Glutamatergic neuron (in vitro differentiated cells): ENCODE measurements at regions not wholly inside any gene's neighbourhood (a gene's known extent, or its start where the extent isn't known, plus 50 kb on each side); places are given as distances from the start of the nearest gene placed in this dataset.

Source experiments
- DNase-seq: peaks from one replicate; pipeline ENCODE4 v3.0.0; 2022
- H3K27ac Mint-ChIP-seq: one replicate; pipeline ENCODE4 v1.8.0; 2020; ENCODE audit warnings: mild to moderate bottlenecking, mixed read lengths, inconsistent platforms; ENCODE audit not compliant: unreplicated experiment
- H3K27me3 Mint-ChIP-seq: one replicate; pipeline ENCODE4 v1.8.0; 2020; ENCODE audit warnings: mild to moderate bottlenecking, moderate library complexity, mixed read lengths, inconsistent platforms; ENCODE audit not compliant: unreplicated experiment
- H3K36me3 Mint-ChIP-seq: one replicate; pipeline ENCODE4 v1.8.0; 2020; ENCODE audit warnings: mild to moderate bottlenecking, mixed read lengths, inconsistent platforms; ENCODE audit not compliant: unreplicated experiment
- H3K4me1 Mint-ChIP-seq: one replicate; pipeline ENCODE4 v1.8.0; 2020; ENCODE audit warnings: mild to moderate bottlenecking, low read depth, mixed read lengths, inconsistent platforms; ENCODE audit not compliant: unreplicated experiment
- H3K4me3 Mint-ChIP-seq: one replicate; pipeline ENCODE4 v1.8.0; 2020; ENCODE audit warnings: mild to moderate bottlenecking, mixed read lengths, inconsistent platforms; ENCODE audit not compliant: unreplicated experiment
- H3K9me3 Mint-ChIP-seq: one replicate; pipeline ENCODE4 v1.8.0; 2020; ENCODE audit warnings: mild to moderate bottlenecking, moderate library complexity, mixed read lengths, inconsistent platforms; ENCODE audit not compliant: unreplicated experiment
- TF ChIP-seq, protein P1 (sequence below): fragments of 200-600 bp; sonication (generic); IDR thresholded peaks from one replicate; pipeline ENCODE4 v1.5.0; 2021; ENCODE audit not compliant: partially characterized antibody, unreplicated experiment

DNA sequence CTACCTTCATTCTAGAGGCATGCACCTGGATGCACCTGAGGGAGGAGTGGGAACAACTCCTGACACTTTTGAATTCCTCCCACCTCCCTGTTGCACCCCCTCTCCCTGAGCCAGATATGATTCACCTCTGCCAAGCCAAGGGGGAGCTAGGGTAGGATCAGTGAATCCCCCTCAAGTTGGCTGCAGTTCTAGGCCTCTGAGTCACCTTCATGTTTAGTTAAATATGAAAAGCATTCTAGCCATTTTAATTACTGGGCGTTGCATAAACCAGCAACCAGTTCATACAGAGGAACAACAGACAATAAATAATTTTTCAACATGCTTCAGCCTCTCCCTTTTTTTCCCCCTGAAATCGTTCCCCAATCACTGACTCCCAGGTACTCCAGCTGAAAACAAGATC, 1440.2 kb downstream of the ADGRL3 start:
- Mint-ChIP-seq H3K4me1 (no peaks in the 10 kb centered on the region), H3K27ac (no peak overlapping the region), H3K36me3 (no peaks in the 10 kb centered on the region), H3K9me3 (no peaks in the 10 kb centered on the region), H3K4me3 (no peak overlapping the region), H3K27me3 (no peaks in the 10 kb centered on the region)
- TF ChIP-seq, protein P1, sequence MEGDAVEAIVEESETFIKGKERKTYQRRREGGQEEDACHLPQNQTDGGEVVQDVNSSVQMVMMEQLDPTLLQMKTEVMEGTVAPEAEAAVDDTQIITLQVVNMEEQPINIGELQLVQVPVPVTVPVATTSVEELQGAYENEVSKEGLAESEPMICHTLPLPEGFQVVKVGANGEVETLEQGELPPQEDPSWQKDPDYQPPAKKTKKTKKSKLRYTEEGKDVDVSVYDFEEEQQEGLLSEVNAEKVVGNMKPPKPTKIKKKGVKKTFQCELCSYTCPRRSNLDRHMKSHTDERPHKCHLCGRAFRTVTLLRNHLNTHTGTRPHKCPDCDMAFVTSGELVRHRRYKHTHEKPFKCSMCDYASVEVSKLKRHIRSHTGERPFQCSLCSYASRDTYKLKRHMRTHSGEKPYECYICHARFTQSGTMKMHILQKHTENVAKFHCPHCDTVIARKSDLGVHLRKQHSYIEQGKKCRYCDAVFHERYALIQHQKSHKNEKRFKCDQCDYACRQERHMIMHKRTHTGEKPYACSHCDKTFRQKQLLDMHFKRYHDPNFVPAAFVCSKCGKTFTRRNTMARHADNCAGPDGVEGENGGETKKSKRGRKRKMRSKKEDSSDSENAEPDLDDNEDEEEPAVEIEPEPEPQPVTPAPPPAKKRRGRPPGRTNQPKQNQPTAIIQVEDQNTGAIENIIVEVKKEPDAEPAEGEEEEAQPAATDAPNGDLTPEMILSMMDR: no peak
- DNase-seq: no peak

DNA sequence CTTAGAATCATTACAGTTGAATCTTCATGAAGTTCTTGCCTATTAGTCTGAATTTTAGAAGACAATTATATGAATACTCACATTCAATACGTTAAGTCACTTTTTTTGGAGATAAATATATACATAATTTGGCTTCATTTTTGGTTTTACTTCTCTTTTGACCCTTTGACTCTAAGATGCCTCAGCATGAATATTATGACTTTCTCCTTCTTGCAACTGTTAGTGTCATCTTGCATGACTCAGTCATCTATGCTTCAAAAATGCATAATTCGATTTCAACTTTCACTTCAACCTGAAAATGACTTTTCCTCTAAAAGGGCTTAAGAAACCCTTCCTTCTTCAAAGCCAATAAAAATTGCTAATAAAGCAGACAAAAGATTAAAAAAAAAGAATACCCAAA, 1427.5 kb downstream of the ADGRL3 start:
- no peaks in the 10 kb centered on the region for H3K4me1 Mint-ChIP-seq
- TF ChIP-seq, protein P1: no peak
- no peak for DNase-seq
- no peaks in the 10 kb centered on the region for H3K27me3 Mint-ChIP-seq
- peaks cover 2% of the 10 kb centered on the region for H3K9me3 Mint-ChIP-seq
- H3K36me3 Mint-ChIP-seq: peaks cover 13% of the 10 kb centered on the region
- no peak overlapping the region for H3K4me3 Mint-ChIP-seq
- no peak overlapping the region for H3K27ac Mint-ChIP-seq

DNA sequence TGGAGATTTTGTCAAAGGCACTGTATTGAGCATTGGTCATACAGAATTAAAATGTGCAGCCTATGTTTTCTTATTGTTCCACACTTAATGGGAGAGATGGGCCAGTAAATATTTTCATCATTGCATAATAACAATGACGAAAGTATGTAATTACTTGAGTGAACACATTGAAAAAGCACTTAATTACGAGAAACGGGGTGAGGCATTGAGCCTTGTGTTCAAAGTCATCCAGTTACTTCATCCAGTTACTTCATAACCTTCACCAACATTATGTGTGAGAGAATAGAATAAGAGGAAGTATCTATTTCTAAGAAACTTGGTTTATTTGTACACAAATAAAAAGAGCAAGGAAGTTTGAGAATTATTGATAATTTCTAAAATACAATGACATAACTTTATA, 1427.0 kb downstream of the ADGRL3 start:
- peaks cover 13% of the 10 kb centered on the region for H3K36me3 Mint-ChIP-seq
- no peak overlapping the region for H3K4me3 Mint-ChIP-seq
- TF ChIP-seq, protein P1: no peak
- no peak for DNase-seq
- H3K27ac Mint-ChIP-seq: no peak overlapping the region
- no peaks in the 10 kb centered on the region for H3K4me1 Mint-ChIP-seq
- peaks cover under 1% of the 10 kb centered on the region for H3K9me3 Mint-ChIP-seq
- H3K27me3 Mint-ChIP-seq: no peaks in the 10 kb centered on the region

DNA sequence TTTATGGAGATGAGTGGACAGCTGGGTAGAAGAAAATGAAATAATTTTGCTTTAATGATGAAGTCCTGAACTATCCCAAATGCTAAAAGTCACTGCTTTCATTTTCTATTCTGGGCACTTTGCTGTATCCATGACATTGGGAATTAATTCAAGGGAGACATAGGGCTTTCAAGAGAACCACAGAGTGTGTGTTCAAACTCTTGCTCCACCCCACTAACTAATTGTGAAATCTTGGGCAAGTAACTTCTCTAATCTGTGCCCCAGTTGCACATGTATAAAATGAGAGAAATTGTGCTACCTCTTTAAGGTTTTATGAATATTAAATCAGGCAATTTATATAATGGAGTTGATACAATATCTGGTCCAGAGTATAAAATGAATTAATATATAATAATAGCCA, 1422.0 kb downstream of the ADGRL3 start:
- no peaks in the 10 kb centered on the region for H3K27me3 Mint-ChIP-seq
- no peaks in the 10 kb centered on the region for H3K9me3 Mint-ChIP-seq
- no peak for DNase-seq
- H3K4me1 Mint-ChIP-seq: no peaks in the 10 kb centered on the region
- no peaks in the 10 kb centered on the region for H3K36me3 Mint-ChIP-seq
- H3K4me3 Mint-ChIP-seq: no peak overlapping the region
- no peak overlapping the region for H3K27ac Mint-ChIP-seq
- TF ChIP-seq, protein P1: no peak

DNA sequence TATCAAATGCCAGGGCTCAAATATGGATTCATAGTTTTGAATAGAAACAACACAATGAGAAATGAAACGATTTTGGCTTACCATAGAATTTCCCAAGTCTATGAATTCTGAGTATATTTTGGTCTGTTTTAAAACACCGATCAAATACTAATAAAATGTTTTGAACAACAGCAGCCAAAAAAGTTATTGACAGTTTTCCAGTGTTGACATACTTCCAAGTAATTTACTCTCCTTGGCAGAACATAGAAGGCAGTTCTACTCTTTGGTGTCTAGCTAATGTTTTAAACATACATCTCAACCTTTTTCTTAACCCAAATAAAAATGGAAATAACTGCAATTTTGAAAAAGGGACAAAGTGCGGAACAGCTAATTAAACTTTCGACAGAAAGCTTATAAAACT, 1419.8 kb downstream of the ADGRL3 start:
- Mint-ChIP-seq H3K36me3 (peaks cover 5% of the 10 kb centered on the region), H3K4me3 (no peak overlapping the region), H3K4me1 (no peaks in the 10 kb centered on the region), H3K27ac (no peak overlapping the region), H3K9me3 (no peaks in the 10 kb centered on the region), H3K27me3 (no peaks in the 10 kb centered on the region)
- TF ChIP-seq, protein P1: no peak
- DNase-seq: no peak
